SK-N-MC (cell line): ENCODE measurements at regions not wholly inside any gene's neighbourhood (a gene's known extent, or its start where the extent isn't known, plus 50 kb on each side); places are given as distances from the start of the nearest gene placed in this dataset.
"Not testable (repeated sequence)": the region's sequence is repeated elsewhere in the genome, so short reads cannot be mapped to it uniquely, and the experiment has no call there.

Experiments used
- DNase-seq: peaks from one replicate; pipeline ENCODE4 v3.0.0-alpha.2; 2011; ENCODE audit warnings: low read depth, low spot score
- H3K27ac ChIP-seq: fragments of 200-600 bp; sonication (generic); 2 replicates; pipeline ENCODE4 v1.5.1; 2016; ENCODE audit warnings: mixed run types
- H3K36me3 ChIP-seq: fragments of 200-600 bp; sonication (generic); 2 replicates; pipeline ENCODE4 v1.6.1; 2017; ENCODE audit warnings: antibody characterized with exemption, low read length, mixed read lengths; ENCODE audit not compliant: insufficient read depth
- H3K4me3 ChIP-seq: fragments of 200-600 bp; sonication (generic); 2 replicates; pipeline ENCODE4 v1.5.1; 2016
- H3K9ac ChIP-seq: fragments of 200-600 bp; sonication (generic); 2 replicates; pipeline ENCODE4 v1.8.0; 2017; ENCODE audit warnings: mixed run types, mixed read lengths; ENCODE audit not compliant: insufficient read length
- H3K9me3 ChIP-seq: fragments of 200-600 bp; sonication (generic); 2 replicates; pipeline ENCODE4 v1.6.1; 2017; ENCODE audit warnings: low read depth, mild to moderate bottlenecking, antibody characterized with exemption, low read length, moderate library complexity, mixed read lengths
- EZH2 ChIP-seq: fragments of 200-600 bp; sonication (generic); IDR thresholded peaks from one replicate; pipeline ENCODE4 v1.6.1; 2017; ENCODE audit warnings: antibody characterized with exemption
- FOXP2 ChIP-seq: optimal IDR thresholded peaks from 2 replicates; pipeline ENCODE3; 2011; ENCODE audit warnings: mild to moderate bottlenecking, moderate library complexity; ENCODE audit not compliant: insufficient read depth; ENCODE audit errors: extremely low read length, control extremely low read depth
- POLR2AphosphoS5 ChIP-seq: IDR thresholded peaks from 2 replicates; pipeline ENCODE4 v1.6.1; 2012; ENCODE audit warnings: mild to moderate bottlenecking, low read depth, low read length, borderline replicate concordance

GRCh38 chrX:93419642-93420041 lies 253.7 kb downstream of the NAP1L3 start:
- TF ChIP-seq FOXP2: no peak
- no peak for TF ChIP-seq POLR2AphosphoS5
- TF ChIP-seq EZH2: no peak
- Histone ChIP-seq H3K9ac (no peak overlapping the region), H3K27ac (no peak overlapping the region), H3K4me3 (no peak overlapping the region), H3K9me3 (no peaks in the 10 kb centered on the region), H3K36me3 (no peaks in the 10 kb centered on the region)
- no peak for DNase-seq

DNA sequence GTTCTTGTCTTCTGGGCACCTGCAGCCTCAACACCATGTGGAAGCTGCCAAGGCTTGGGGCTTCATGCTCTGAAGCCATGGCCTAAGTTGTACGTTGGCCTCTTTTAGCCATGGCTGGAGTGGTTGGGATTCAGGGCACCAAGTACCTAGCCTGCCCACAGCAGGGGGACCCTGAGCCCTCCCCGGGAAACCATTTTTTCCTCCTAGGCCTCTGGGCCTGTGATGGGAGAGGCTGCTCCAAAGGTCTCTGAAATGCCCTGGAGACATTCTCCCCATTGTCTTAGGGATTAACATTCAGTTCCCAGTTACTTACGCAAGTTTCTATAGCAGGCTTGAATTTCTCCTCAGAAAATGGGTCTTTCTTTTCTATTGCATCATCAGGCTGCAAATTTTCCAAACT lies 269.3 kb downstream of the NAP1L3 start:
- DNase-seq: no peak
- no peak for TF ChIP-seq FOXP2
- no peak for TF ChIP-seq POLR2AphosphoS5
- no peak for TF ChIP-seq EZH2
- Histone ChIP-seq H3K36me3 (no peaks in the 10 kb centered on the region), H3K9me3 (no peaks in the 10 kb centered on the region), H3K27ac (no peak overlapping the region), H3K9ac (no peak overlapping the region), H3K4me3 (no peak overlapping the region)

DNA sequence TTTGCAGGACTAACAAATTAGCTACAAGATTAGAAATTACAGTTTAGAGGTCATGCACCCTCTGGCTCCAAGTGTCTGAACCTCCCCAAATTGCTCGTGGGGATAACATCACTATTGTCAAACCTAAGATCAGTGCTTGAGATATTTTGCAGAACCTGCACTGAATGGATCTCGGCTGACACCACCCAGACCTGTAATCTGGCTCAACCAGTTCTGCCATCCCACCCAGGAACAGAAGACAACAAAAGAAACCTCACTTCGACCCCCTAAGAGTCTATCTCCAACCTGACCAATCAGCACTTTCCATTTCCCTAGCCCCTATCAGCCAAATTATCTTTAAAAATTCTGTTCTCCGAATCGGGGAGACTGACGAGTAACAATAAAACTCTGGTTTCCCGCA lies 318.7 kb downstream of the NAP1L3 start:
- no peak overlapping the region for H3K27ac ChIP-seq
- no peaks in the 10 kb centered on the region for H3K36me3 ChIP-seq
- TF ChIP-seq POLR2AphosphoS5: no peak
- TF ChIP-seq EZH2: no peak
- H3K9me3 ChIP-seq: no peaks in the 10 kb centered on the region
- DNase-seq: no peak
- H3K9ac ChIP-seq: no peak overlapping the region
- no peak overlapping the region for H3K4me3 ChIP-seq

- no peak overlapping the region for H3K27ac ChIP-seq
- no peaks in the 10 kb centered on the region for H3K9me3 ChIP-seq
- no peak for DNase-seq
- H3K9ac ChIP-seq: no peak overlapping the region
- H3K36me3 ChIP-seq: no peaks in the 10 kb centered on the region
- no peak overlapping the region for H3K4me3 ChIP-seq
- no peak for TF ChIP-seq FOXP2
- no peak for TF ChIP-seq POLR2AphosphoS5
- TF ChIP-seq EZH2: no peak
These were observed 327.1 kb downstream of the NAP1L3 start for GRCh38 chrX:93346309-93346708.

DNA sequence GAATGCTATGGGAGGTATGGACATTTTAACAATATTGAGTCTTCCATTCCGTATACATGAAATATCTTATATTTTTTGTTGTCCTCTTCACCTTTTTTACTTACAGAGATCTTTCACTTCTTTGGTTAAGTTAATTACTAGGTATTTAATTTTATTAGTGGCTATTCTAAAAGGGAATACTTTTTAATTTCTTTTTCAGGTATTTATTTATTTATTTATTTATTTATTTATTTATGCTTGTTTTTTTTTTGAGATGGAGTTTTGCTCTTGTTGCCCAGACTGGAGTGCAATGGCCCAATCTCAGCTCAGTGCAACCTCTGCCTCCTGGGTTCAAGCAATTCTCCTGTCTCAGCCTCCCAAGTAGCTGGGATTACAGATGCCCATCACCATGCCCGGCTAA lies 329.1 kb downstream of the NAP1L3 start:
- DNase-seq, H3K9me3 ChIP-seq, H3K36me3 ChIP-seq, H3K9ac ChIP-seq, H3K4me3 ChIP-seq, H3K27ac ChIP-seq: not testable (repeated sequence)

- no peak for TF ChIP-seq EZH2
- TF ChIP-seq POLR2AphosphoS5: no peak
- no peak for TF ChIP-seq FOXP2
- Histone ChIP-seq H3K36me3 (no peaks in the 10 kb centered on the region), H3K9ac (no peak overlapping the region), H3K4me3 (no peak overlapping the region), H3K27ac (no peak overlapping the region), H3K9me3 (no peaks in the 10 kb centered on the region)
- no peak for DNase-seq
These were observed 341.0 kb downstream of the NAP1L3 start for GRCh38 chrX:93332329-93332728.

- no peaks in the 10 kb centered on the region for H3K36me3 ChIP-seq
- H3K9ac ChIP-seq: no peak overlapping the region
- no peak for DNase-seq
- no peak overlapping the region for H3K4me3 ChIP-seq
- H3K9me3 ChIP-seq: no peaks in the 10 kb centered on the region
- H3K27ac ChIP-seq: no peak overlapping the region
- no peak for TF ChIP-seq POLR2AphosphoS5
- TF ChIP-seq FOXP2: no peak
- TF ChIP-seq EZH2: no peak
These were observed 351.3 kb downstream of the NAP1L3 start for GRCh38 chrX:93322110-93322509.

GRCh38 chrX:93319609-93320008 lies 353.8 kb downstream of the NAP1L3 start:
- no peak for DNase-seq
- Histone ChIP-seq H3K9me3 (no peaks in the 10 kb centered on the region), H3K36me3 (no peaks in the 10 kb centered on the region), H3K27ac (no peak overlapping the region), H3K4me3 (no peak overlapping the region), H3K9ac (no peak overlapping the region)
- TF ChIP-seq EZH2 (no peak), FOXP2 (no peak), POLR2AphosphoS5 (no peak)
